Keratinocyte (primary cell): ENCODE measurements at regions not wholly inside any gene's neighbourhood (a gene's known extent, or its start where the extent isn't known, plus 50 kb on each side); places are given as distances from the start of the nearest gene placed in this dataset.
"Not testable (repeated sequence)": the region's sequence is repeated elsewhere in the genome, so short reads cannot be mapped to it uniquely, and the experiment has no call there.

Source experiments
- DNase-seq: peaks from one replicate; pipeline ENCODE4 v3.0.0-alpha.2; 2011; ENCODE audit warnings: low read depth, missing footprints, low spot score
- FAIRE-seq: peaks from 2 replicates; lab custom pipeline; 2011; peaks lifted over from hg19 to GRCh38; lab: Jason Lieb, UNC
- H2AFZ ChIP-seq: 2 replicates; pipeline ENCODE4 v1.6.0; 2012; ENCODE audit warnings: low read length, control low read depth, inconsistent platforms; ENCODE audit not compliant: control insufficient read depth
- H3K27ac ChIP-seq: 2 replicates; pipeline ENCODE4 v1.5.1; 2011; ENCODE audit warnings: low read length; ENCODE audit not compliant: control insufficient read depth, insufficient read depth
- H3K27me3 ChIP-seq: 3 replicates; pipeline ENCODE4 v1.6.0; 2011; ENCODE audit warnings: low read length; ENCODE audit not compliant: control insufficient read depth, insufficient read depth; ENCODE audit errors: extremely low read depth
- H3K36me3 ChIP-seq, 2 experiments: 2 replicates in 1 of 2; 3 replicates in 1 of 2; pipeline ENCODE4 v1.5.1; 2011; ENCODE audit warnings: low read length in 2 of 2, mild to moderate bottlenecking in 1 of 2; ENCODE audit not compliant: control insufficient read depth in 2 of 2, insufficient read depth in 2 of 2; ENCODE audit errors: extremely low read depth in 1 of 2
- H3K4me1 ChIP-seq: 3 replicates; pipeline ENCODE4 v1.5.1; 2011; ENCODE audit warnings: low read length; ENCODE audit not compliant: control insufficient read depth, insufficient read depth; ENCODE audit errors: extremely low read depth
- H3K4me2 ChIP-seq: 3 replicates; pipeline ENCODE4 v1.6.0; 2011; ENCODE audit warnings: low read depth, low read length; ENCODE audit not compliant: control insufficient read depth, insufficient read depth; ENCODE audit errors: extremely low read depth
- H3K4me3 ChIP-seq, 3 experiments: fragments of 200-600 bp in 1 of 3; sonication (generic) in 1 of 3; 2 replicates in 2 of 3; 3 replicates in 1 of 3; pipeline ENCODE4 v1.5.1; 2011 to 2016; ENCODE audit warnings: low read length in 3 of 3, mild to moderate bottlenecking in 3 of 3, control low read depth in 2 of 3, inconsistent platforms in 1 of 3, low read depth in 1 of 3, mixed read lengths in 1 of 3, mixed run types in 1 of 3, moderate library complexity in 1 of 3; ENCODE audit not compliant: control insufficient read depth in 2 of 3, insufficient read depth in 2 of 3; ENCODE audit errors: extremely low read depth in 1 of 3
- H3K79me2 ChIP-seq: 2 replicates; pipeline ENCODE4 v1.6.0; 2012; ENCODE audit warnings: low read length; ENCODE audit not compliant: control insufficient read depth, insufficient read depth
- H3K9ac ChIP-seq: 3 replicates; pipeline ENCODE4 v1.6.0; 2011; ENCODE audit warnings: low read length; ENCODE audit not compliant: control insufficient read depth, insufficient read depth; ENCODE audit errors: extremely low read depth
- H3K9me1 ChIP-seq: 3 replicates; pipeline ENCODE4 v1.6.0; 2011; ENCODE audit warnings: low read length; ENCODE audit not compliant: control insufficient read depth, insufficient read depth; ENCODE audit errors: extremely low read depth
- H3K9me3 ChIP-seq: 2 replicates; pipeline ENCODE4 v1.5.1; 2012; ENCODE audit warnings: low read depth, low read length; ENCODE audit not compliant: control insufficient read depth
- H4K20me1 ChIP-seq: 3 replicates; pipeline ENCODE4 v1.6.0; 2011; ENCODE audit warnings: low read length; ENCODE audit not compliant: control insufficient read depth, insufficient read depth; ENCODE audit errors: extremely low read depth
- dilution Hi-C: fragments of 300-500 bp; cut with MboI; formaldehyde crosslinking; loops from one replicate; pipeline ENCODE4 v1.7.0; 2020; ENCODE audit warnings: low sequenced_read_pairs; ENCODE audit not compliant: extremely low pct_ligation_motif_present

DNA sequence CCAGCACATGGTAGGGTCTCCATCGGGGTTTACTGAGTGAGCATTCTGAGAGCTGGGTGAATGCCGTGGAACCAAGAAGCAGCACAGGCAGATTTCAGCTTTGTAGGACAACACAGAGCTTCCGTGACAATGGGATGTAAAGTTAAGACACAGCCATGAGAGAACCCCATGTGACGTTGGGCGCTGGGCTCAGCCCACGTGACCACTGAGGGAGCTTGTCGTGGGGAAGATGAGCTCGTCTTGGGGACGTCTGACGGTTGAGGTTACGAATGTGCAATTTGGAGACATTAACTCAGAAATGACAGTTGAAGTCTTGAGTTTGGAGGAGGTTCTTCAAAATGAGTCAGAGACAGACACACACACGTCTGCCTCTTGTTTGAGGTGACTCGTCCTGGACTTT, 51.5 kb upstream of the MUC20 start:
- H3K27me3 ChIP-seq, H2AFZ ChIP-seq, H3K4me3 ChIP-seq, H3K27ac ChIP-seq, H3K9me1 ChIP-seq, H3K9ac ChIP-seq, H3K36me3 ChIP-seq, H3K79me2 ChIP-seq, H3K4me2 ChIP-seq, FAIRE-seq, H4K20me1 ChIP-seq, H3K4me1 ChIP-seq, DNase-seq, dilution Hi-C loops, H3K9me3 ChIP-seq: not testable (repeated sequence)

DNA sequence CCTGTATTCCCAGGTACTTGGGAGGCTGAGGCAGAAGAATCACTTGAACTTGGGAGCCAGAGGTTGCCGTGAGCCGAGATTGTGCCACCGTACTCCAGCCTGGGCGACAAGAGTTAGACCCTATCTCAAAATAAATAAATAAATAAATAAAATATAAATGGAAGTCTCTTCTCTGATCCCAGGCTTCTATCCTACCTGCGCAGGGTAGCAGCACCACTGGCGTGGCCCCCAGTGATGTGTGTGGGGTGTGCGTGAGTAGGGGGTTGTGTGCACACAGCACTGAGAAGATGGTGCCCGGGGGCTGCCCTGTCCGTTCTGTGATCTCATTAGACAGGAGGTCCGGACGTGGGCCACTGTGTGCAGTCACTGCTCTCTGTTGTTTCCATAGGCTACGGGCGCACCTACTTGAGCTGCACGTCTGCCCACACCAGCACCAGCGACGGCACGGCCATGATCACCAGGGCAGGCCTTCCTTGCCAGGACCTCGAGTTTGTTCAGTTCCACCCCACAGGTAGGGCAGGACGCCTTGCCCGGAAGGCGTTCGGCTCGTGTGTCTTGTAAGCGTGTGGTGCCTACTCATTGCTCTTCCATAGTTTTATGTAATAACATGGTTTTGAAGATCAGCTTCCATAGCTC, 52.5 kb upstream of the MUC20 start:
- DNase-seq, H3K4me2 ChIP-seq, H3K9me1 ChIP-seq, H3K27ac ChIP-seq, H3K4me1 ChIP-seq, FAIRE-seq, H3K9me3 ChIP-seq, H4K20me1 ChIP-seq, H2AFZ ChIP-seq, H3K9ac ChIP-seq, H3K79me2 ChIP-seq, H3K4me3 ChIP-seq, H3K27me3 ChIP-seq, dilution Hi-C loops, H3K36me3 ChIP-seq: not testable (repeated sequence)

DNA sequence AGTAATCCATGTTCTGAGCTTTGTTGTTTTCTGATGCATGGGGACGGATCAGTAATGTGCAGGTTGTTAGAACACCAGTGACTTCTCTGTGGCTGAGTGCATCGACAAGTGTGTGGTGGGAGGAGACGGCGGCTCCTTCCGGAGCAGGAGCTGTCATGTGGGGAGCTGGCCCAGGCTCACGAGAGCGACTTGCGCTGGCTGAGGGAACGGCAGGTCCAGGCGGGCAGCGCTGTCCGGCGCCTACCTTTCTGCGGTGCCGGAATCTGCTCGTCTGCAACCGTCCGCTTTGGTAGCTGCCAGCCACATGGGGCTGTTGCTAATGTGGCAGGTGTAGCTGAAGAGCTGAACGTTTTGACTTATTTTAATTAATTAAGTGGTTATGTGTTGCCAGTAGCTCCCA, 55.5 kb upstream of the MUC20 start:
- DNase-seq, H3K9ac ChIP-seq, dilution Hi-C loops, H3K79me2 ChIP-seq, H3K4me1 ChIP-seq, H3K27ac ChIP-seq, H4K20me1 ChIP-seq, H3K9me1 ChIP-seq, H3K27me3 ChIP-seq, H3K4me3 ChIP-seq, H3K4me2 ChIP-seq, H3K9me3 ChIP-seq, FAIRE-seq, H2AFZ ChIP-seq, H3K36me3 ChIP-seq: not testable (repeated sequence)

DNA sequence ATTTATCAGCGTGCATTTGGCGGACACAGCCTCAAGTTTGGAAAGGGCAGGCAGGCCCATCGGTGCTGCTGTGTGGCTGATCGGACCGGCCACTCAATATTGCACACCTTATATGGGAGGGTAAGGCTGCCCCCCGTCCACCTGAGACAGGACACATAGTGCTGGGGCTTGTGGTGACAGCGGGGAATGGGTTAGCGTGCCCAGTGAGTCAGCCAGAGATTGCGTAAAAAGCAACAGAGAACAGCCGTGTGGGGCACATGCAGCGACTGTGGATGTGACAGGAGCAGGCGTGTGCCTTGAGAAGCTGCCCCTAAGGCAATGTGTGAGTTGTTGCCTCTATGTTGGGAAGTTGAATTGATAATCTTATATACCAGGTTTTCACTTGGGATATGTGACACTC, 56.6 kb upstream of the MUC20 start:
- H3K79me2 ChIP-seq, dilution Hi-C loops, H3K9me1 ChIP-seq, H4K20me1 ChIP-seq, DNase-seq, H3K4me3 ChIP-seq, H3K9ac ChIP-seq, H3K9me3 ChIP-seq, H2AFZ ChIP-seq, H3K4me2 ChIP-seq, H3K27ac ChIP-seq, H3K4me1 ChIP-seq, H3K36me3 ChIP-seq, FAIRE-seq, H3K27me3 ChIP-seq: not testable (repeated sequence)

DNA sequence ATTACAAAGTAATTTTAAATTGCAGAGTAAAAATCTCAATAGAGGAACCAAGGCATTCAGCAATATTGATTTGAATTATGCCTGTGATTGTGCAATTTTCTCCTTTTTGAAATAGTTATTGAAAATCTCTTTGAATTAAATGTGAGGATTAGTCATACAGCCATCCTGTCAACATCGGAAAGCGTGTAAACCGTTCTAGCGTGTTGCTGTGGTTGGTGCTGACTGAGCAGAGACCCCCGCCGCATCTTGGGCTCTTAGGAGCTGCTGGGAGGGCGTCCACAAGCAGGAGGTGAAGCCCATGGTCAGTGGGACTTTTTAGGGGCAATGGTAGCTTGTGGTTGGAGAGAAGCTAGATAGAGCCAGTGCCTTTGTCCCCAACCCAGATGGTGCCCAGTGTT, 61.6 kb upstream of the MUC20 start:
- H3K4me1 ChIP-seq, FAIRE-seq, H3K36me3 ChIP-seq, DNase-seq, H3K27ac ChIP-seq, H3K27me3 ChIP-seq, H3K9ac ChIP-seq, H3K9me3 ChIP-seq, H4K20me1 ChIP-seq, H3K4me3 ChIP-seq, dilution Hi-C loops, H3K9me1 ChIP-seq, H3K79me2 ChIP-seq, H2AFZ ChIP-seq: not testable (repeated sequence)
- peak overlapping the region; percentile 45 for H3K4me2 ChIP-seq
